ENCODE measurements at regions not wholly inside any gene's neighbourhood (a gene's known extent, or its start where the extent isn't known, plus 50 kb on each side); places are given as distances from the start of the nearest gene placed in this dataset.

- no peak for TF ChIP-seq CTCF (conservative IDR thresholded peaks at IDR 0.05 in 1 of 2, IDR thresholded peaks at IDR 0.05 in 1 of 2; ENCODE audit: extremely low read depth in 1 of 2, insufficient read depth in 1 of 2, low read depth in 1 of 2, low read length in 2 of 2)
- TF ChIP-seq EZH2 (IDR thresholded peaks at IDR 0.05; ENCODE audit: borderline replicate concordance, low read length), result no peak
Measured at GRCh38 chr3:197615430-197615829, 59.7 kb upstream of the BDH1 start.

Measured in mammary epithelial cell (primary cell).